HG02759 (cell line): ENCODE measurements at regions not wholly inside any gene's neighbourhood (a gene's known extent, or its start where the extent isn't known, plus 50 kb on each side); places are given as distances from the start of the nearest gene placed in this dataset.
"Not testable (repeated sequence)": the region's sequence is repeated elsewhere in the genome, so short reads cannot be mapped to it uniquely, and the experiment has no call there.

Experiments
- ATAC-seq: cut with Tn5 transposase; IDR thresholded peaks from one replicate; pipeline ENCODE4 v1.9.1; 2021; ENCODE audit warnings: mild to moderate bottlenecking, moderate library complexity; ENCODE audit not compliant: unreplicated experiment

GRCh38 chr20:57983082-57983481 lies 245.4 kb downstream of the ANKRD60 start:
- ATAC-seq: no peak

- no peak for ATAC-seq
These were observed 247.9 kb downstream of the ANKRD60 start for GRCh38 chr20:57980506-57980905.

- no peak for ATAC-seq
These were observed 250.9 kb downstream of the ANKRD60 start for GRCh38 chr20:57977569-57977968.

- ATAC-seq: no peak
These were observed 251.3 kb downstream of the ANKRD60 start for GRCh38 chr20:57977141-57977540.

GRCh38 chr20:57974863-57975262 lies 253.6 kb downstream of the ANKRD60 start:
- ATAC-seq: no peak

GRCh38 chr20:57973886-57974285 lies 254.6 kb downstream of the ANKRD60 start:
- no peak for ATAC-seq

- not testable (repeated sequence) for ATAC-seq
These were observed 256.9 kb downstream of the ANKRD60 start for GRCh38 chr20:57971583-57971982.

GRCh38 chr20:57970856-57971255 lies 257.6 kb downstream of the ANKRD60 start:
- no peak for ATAC-seq

- no peak for ATAC-seq
These were observed 258.3 kb downstream of the ANKRD60 start for GRCh38 chr20:57970116-57970515.

- ATAC-seq: no peak
These were observed 258.3 kb upstream of the PMEPA1 start for GRCh38 chr20:57968120-57968519.

- ATAC-seq: no peak
These were observed 257.5 kb upstream of the PMEPA1 start for GRCh38 chr20:57967364-57967763.

- ATAC-seq: no peak
These were observed 256.8 kb upstream of the PMEPA1 start for GRCh38 chr20:57966620-57967019.

GRCh38 chr20:57965441-57965840 lies 255.6 kb upstream of the PMEPA1 start:
- ATAC-seq: no peak

- no peak for ATAC-seq
These were observed 254.4 kb upstream of the PMEPA1 start for GRCh38 chr20:57964011-57964862.

- no peak for ATAC-seq
These were observed 251.2 kb upstream of the PMEPA1 start for GRCh38 chr20:57960803-57961575.

- ATAC-seq: no peak
These were observed 249.8 kb upstream of the PMEPA1 start for GRCh38 chr20:57959589-57959988.

- ATAC-seq: no peak
These were observed 249.2 kb upstream of the PMEPA1 start for GRCh38 chr20:57959018-57959417.

GRCh38 chr20:57958050-57958420 lies 248.2 kb upstream of the PMEPA1 start:
- no peak for ATAC-seq

- no peak for ATAC-seq
These were observed 247.7 kb upstream of the PMEPA1 start for GRCh38 chr20:57957411-57958049.

- ATAC-seq: no peak
These were observed 243.8 kb upstream of the PMEPA1 start for GRCh38 chr20:57953638-57954037.

GRCh38 chr20:57952136-57952535 lies 242.3 kb upstream of the PMEPA1 start:
- ATAC-seq: no peak

- no peak for ATAC-seq
These were observed 241.7 kb upstream of the PMEPA1 start for GRCh38 chr20:57951549-57951948.
